ENCODE measurements at regions not wholly inside any gene's neighbourhood (a gene's known extent, or its start where the extent isn't known, plus 50 kb on each side); places are given as distances from the start of the nearest gene placed in this dataset.

DNA sequence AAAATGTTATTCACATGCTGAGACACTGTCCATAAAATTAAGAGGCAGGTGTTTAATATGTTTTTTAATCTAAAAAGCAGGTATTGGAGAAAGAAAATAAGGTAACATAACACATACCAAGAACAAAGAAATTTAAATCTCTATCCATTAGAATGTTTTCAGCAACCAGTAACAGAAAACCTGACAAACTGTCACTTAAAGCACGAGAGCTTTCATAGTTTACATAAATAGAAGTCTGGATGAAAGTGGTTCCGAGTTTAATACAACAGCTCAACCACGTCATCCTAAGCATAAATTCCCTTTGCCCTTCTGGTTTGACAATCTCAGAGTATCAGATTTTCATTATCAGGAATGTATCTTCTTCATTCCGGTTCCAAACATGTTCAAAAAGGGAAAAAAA lies 1249.4 kb upstream of the SORCS1 start:
- TF ChIP-seq, protein P1, sequence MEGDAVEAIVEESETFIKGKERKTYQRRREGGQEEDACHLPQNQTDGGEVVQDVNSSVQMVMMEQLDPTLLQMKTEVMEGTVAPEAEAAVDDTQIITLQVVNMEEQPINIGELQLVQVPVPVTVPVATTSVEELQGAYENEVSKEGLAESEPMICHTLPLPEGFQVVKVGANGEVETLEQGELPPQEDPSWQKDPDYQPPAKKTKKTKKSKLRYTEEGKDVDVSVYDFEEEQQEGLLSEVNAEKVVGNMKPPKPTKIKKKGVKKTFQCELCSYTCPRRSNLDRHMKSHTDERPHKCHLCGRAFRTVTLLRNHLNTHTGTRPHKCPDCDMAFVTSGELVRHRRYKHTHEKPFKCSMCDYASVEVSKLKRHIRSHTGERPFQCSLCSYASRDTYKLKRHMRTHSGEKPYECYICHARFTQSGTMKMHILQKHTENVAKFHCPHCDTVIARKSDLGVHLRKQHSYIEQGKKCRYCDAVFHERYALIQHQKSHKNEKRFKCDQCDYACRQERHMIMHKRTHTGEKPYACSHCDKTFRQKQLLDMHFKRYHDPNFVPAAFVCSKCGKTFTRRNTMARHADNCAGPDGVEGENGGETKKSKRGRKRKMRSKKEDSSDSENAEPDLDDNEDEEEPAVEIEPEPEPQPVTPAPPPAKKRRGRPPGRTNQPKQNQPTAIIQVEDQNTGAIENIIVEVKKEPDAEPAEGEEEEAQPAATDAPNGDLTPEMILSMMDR (conservative IDR thresholded peaks at IDR 0.05; ENCODE audit: low read length), result no peak
- TF ChIP-seq EZH2phosphoT487 (IDR thresholded peaks at IDR 0.05; ENCODE audit: borderline replicate concordance), result no peak
- no peak overlapping the region for H3K9ac ChIP-seq (ENCODE audit: low read depth, low read length, poor library complexity, severe bottlenecking)

GRCh38 chr10:108412323-108412722 lies 1247.8 kb upstream of the SORCS1 start:
- Histone ChIP-seq H3K9ac (ENCODE audit: low read depth, low read length, poor library complexity, severe bottlenecking) (no peak overlapping the region), H2AFZ (ENCODE audit: low read length) (no peak overlapping the region), H3K9me3 (ENCODE audit: insufficient read depth, low read depth, low read length) (no peaks in the 10 kb centered on the region), H3K36me3 (ENCODE audit: insufficient read depth, low read length) (no peaks in the 10 kb centered on the region), H3K4me3 (ENCODE audit: low read length, poor library complexity, severe bottlenecking) (no peak overlapping the region), H3K9me2 (replicated peaks; ENCODE audit: low read depth, low read length) (no peaks in the 10 kb centered on the region), H3F3A (ENCODE audit: low read depth) (no peaks in the 10 kb centered on the region), H3K27me3 (ENCODE audit: insufficient read depth, low read length, poor library complexity, severe bottlenecking) (no peaks in the 10 kb centered on the region), H3K79me2 (ENCODE audit: insufficient read depth, low read length) (no peaks in the 10 kb centered on the region), H3K4me1 (ENCODE audit: insufficient read depth, low read length, poor library complexity, severe bottlenecking) (no peaks in the 10 kb centered on the region), H3K4me2 (ENCODE audit: low read depth, low read length, poor library complexity, severe bottlenecking) (no peak overlapping the region), H4K20me1 (ENCODE audit: insufficient read depth, low read length, poor library complexity, severe bottlenecking) (no peaks in the 10 kb centered on the region)
- TF ChIP-seq, protein P1 (conservative IDR thresholded peaks at IDR 0.05; ENCODE audit: low read length), result no peak
- no peak for TF ChIP-seq EZH2phosphoT487 (IDR thresholded peaks at IDR 0.05; ENCODE audit: borderline replicate concordance)

More for the DNA sequence above, 1249.4 kb upstream of the SORCS1 start:
- Histone ChIP-seq H3K79me2 (ENCODE audit: insufficient read depth, low read length) (no peaks in the 10 kb centered on the region), H3K36me3 (ENCODE audit: insufficient read depth, low read length) (no peaks in the 10 kb centered on the region), H3K27me3 (ENCODE audit: insufficient read depth, low read length, poor library complexity, severe bottlenecking) (no peaks in the 10 kb centered on the region), H3K4me1 (ENCODE audit: insufficient read depth, low read length, poor library complexity, severe bottlenecking) (no peaks in the 10 kb centered on the region), H3K4me2 (ENCODE audit: low read depth, low read length, poor library complexity, severe bottlenecking) (no peak overlapping the region), H3K9me2 (replicated peaks; ENCODE audit: low read depth, low read length) (no peaks in the 10 kb centered on the region), H3F3A (ENCODE audit: low read depth) (no peaks in the 10 kb centered on the region), H2AFZ (ENCODE audit: low read length) (no peak overlapping the region), H3K4me3 (ENCODE audit: low read length, poor library complexity, severe bottlenecking) (no peak overlapping the region), H4K20me1 (ENCODE audit: insufficient read depth, low read length, poor library complexity, severe bottlenecking) (no peaks in the 10 kb centered on the region), H3K9me3 (ENCODE audit: insufficient read depth, low read depth, low read length) (no peaks in the 10 kb centered on the region)

DNA sequence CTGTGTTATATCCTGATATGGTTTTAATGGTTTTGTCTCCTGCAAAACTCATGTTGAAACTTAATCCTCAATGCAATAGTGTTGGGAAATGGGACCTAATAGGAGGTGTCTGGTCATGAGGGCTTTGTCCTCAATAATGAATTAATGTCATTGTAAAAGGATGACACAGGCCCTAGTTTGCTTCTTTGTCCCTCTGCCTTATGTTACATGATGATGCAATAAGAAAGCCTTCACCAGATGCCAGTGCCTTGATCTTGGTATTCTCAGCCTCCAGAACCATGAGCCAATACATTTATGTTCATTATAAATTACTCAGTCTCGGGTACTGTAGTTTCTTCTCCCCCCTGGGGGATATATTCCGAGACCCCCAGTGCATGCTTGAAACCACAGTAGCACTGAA lies 1247.4 kb upstream of the SORCS1 start:
- no peak overlapping the region for H2AFZ ChIP-seq (ENCODE audit: low read length)
- H4K20me1 ChIP-seq (ENCODE audit: insufficient read depth, low read length, poor library complexity, severe bottlenecking), result no peaks in the 10 kb centered on the region
- no peaks in the 10 kb centered on the region for H3K79me2 ChIP-seq (ENCODE audit: insufficient read depth, low read length)
- H3K27me3 ChIP-seq (ENCODE audit: insufficient read depth, low read length, poor library complexity, severe bottlenecking), result no peaks in the 10 kb centered on the region
- H3K4me3 ChIP-seq (ENCODE audit: low read length, poor library complexity, severe bottlenecking), result no peak overlapping the region
- H3F3A ChIP-seq (ENCODE audit: low read depth), result no peaks in the 10 kb centered on the region
- H3K9me3 ChIP-seq (ENCODE audit: insufficient read depth, low read depth, low read length), result no peaks in the 10 kb centered on the region
- no peak overlapping the region for H3K4me2 ChIP-seq (ENCODE audit: low read depth, low read length, poor library complexity, severe bottlenecking)
- TF ChIP-seq EZH2phosphoT487 (IDR thresholded peaks at IDR 0.05; ENCODE audit: borderline replicate concordance), result no peak
- TF ChIP-seq, protein P1 (conservative IDR thresholded peaks at IDR 0.05; ENCODE audit: low read length), result no peak
- H3K9ac ChIP-seq (ENCODE audit: low read depth, low read length, poor library complexity, severe bottlenecking), result no peak overlapping the region
- no peaks in the 10 kb centered on the region for H3K36me3 ChIP-seq (ENCODE audit: insufficient read depth, low read length)
- H3K4me1 ChIP-seq (ENCODE audit: insufficient read depth, low read length, poor library complexity, severe bottlenecking), result no peaks in the 10 kb centered on the region
- H3K9me2 ChIP-seq (replicated peaks; ENCODE audit: low read depth, low read length), result no peaks in the 10 kb centered on the region

Measured in Loucy (cell line).